Common myeloid progenitor, CD34-positive (primary cell): ENCODE measurements at regions not wholly inside any gene's neighbourhood (a gene's known extent, or its start where the extent isn't known, plus 50 kb on each side); places are given as distances from the start of the nearest gene placed in this dataset.

Source experiments
- CTCF ChIA-PET: fragments of 350-600 bp; sonication (Branson Sonifier 250); formaldehyde crosslinking; loops from one replicate; lab custom pipeline; 2021; ENCODE audit warnings: antibody characterized with exemption; lab: Charles Lee
- POLR2A ChIA-PET: fragments of 350-600 bp; sonication (Branson Sonifier 250); formaldehyde crosslinking; loops from one replicate; lab custom pipeline; 2021; ENCODE audit warnings: antibody characterized with exemption; lab: Charles Lee
- DNase-seq, 3 donors: peaks; one replicate each; pipeline versions ENCODE4 v3.0.0 to v3.0.0-alpha.2; 2013
- H3K27ac ChIP-seq, 2 experiments: 1 replicate in 1 of 2; 2 replicates in 1 of 2; pipeline ENCODE4 v1.7.0; 2013; ENCODE audit warnings: inconsistent platforms in 2 of 2, low read length in 2 of 2, mild to moderate bottlenecking in 2 of 2, low read depth in 1 of 2, moderate library complexity in 1 of 2; ENCODE audit not compliant: severe bottlenecking in 2 of 2, insufficient read depth in 1 of 2, poor library complexity in 1 of 2
- H3K27me3 ChIP-seq, 5 experiments: replicated peaks in 2 of 5; 1 replicate in 3 of 5; 2 replicates in 2 of 5; pipeline versions ENCODE4 v1.6.1 to v1.7.0; 2013; ENCODE audit warnings: low read length in 4 of 5, mild to moderate bottlenecking in 2 of 5, moderate library complexity in 2 of 5, inconsistent platforms in 1 of 5; ENCODE audit not compliant: insufficient read depth in 5 of 5, control insufficient read depth in 4 of 5
- H3K36me3 ChIP-seq, 4 experiments: 1 replicate in 2 of 4; 2 replicates in 2 of 4; pipeline versions ENCODE4 v1.6.1 to v1.7.0; 2013; ENCODE audit warnings: low read length in 3 of 4, control low read depth in 1 of 4, mild to moderate bottlenecking in 1 of 4; ENCODE audit not compliant: control insufficient read depth in 4 of 4, insufficient read depth in 4 of 4
- H3K4me1 ChIP-seq, 4 experiments: 1 replicate in 3 of 4; 2 replicates in 1 of 4; pipeline versions ENCODE4 v1.6.1 to v1.7.1; 2013; ENCODE audit warnings: low read length in 3 of 4, mild to moderate bottlenecking in 3 of 4, control low read depth in 1 of 4, inconsistent platforms in 1 of 4, moderate library complexity in 1 of 4; ENCODE audit not compliant: control insufficient read depth in 4 of 4, insufficient read depth in 4 of 4; ENCODE audit errors: control extremely low read depth in 1 of 4
- H3K4me3 ChIP-seq, 7 experiments: 1 replicate in 4 of 7; 2 replicates in 3 of 7; pipeline versions ENCODE4 v1.5.1 to v1.7.0; 2013; ENCODE audit warnings: mild to moderate bottlenecking in 7 of 7, low read length in 6 of 7, moderate library complexity in 6 of 7, inconsistent platforms in 2 of 7, low read depth in 2 of 7, control low read depth in 1 of 7; ENCODE audit not compliant: insufficient read depth in 4 of 7, control insufficient read depth in 1 of 7; ENCODE audit errors: extremely low read depth in 1 of 7
- H3K9me3 ChIP-seq, 5 experiments: 1 replicate in 4 of 5; 2 replicates in 1 of 5; pipeline versions ENCODE4 v1.6.1 to v1.7.1; 2013; ENCODE audit warnings: low read length in 4 of 5, mild to moderate bottlenecking in 2 of 5, inconsistent platforms in 1 of 5, low read depth in 1 of 5, moderate library complexity in 1 of 5; ENCODE audit not compliant: control insufficient read depth in 4 of 5, insufficient read depth in 2 of 5; ENCODE audit errors: control extremely low read depth in 1 of 5
- WGBS: methylation state at CpG from one replicate; pipeline ENCODE4 v1.1.5; 2013; ENCODE audit not compliant: insufficient coverage; 5-methylcytosine and 5-hydroxymethylcytosine counted together

DNA sequence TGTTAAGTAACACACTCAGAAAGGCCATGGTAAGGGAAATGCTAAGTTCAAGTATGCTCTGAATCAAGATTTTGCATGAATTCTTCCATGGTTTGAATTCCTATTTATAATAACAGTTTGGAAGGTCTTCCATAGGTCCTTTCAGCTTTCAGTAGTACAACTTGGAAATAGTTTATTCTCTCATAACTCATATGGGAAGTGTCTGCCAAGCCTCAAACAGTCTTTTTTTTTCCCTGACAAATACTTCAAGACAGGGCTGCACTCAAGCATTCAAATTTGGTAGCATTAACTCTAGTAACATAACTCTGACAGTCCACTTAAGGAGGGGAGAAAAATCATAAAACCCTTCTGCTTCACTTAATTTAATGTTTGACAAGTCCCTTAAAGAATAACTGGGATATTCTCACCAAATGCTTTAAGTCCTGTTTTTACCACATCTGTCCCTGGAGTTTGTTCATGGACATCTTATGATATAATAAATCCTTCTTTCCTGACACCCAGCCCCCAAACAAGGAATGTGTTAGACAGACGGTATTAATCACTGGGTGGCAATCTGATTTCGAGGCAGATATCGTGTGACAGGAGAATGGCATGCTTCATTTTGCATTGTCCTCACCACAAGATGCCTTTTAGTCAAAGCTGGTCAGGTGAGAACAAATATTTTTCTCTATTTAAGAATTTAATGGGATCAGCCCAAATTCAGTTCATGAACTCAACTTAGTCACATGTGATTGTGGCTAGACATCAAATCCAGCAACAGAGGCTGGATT lies 165.7 kb downstream of the BMP4 start:
- ChIA-PET CTCF (no interaction called here), POLR2A (no interaction called here)
- Histone ChIP-seq H3K27ac (no peak overlapping the region), H3K4me3 (no peak overlapping the region), H3K27me3 (peaks cover 0 to 2% (median 0%) of the 10 kb centered on the region in 5 experiments), H3K9me3 (no peaks in the 10 kb centered on the region), H3K36me3 (no peaks in the 10 kb centered on the region), H3K4me1 (no peaks in the 10 kb centered on the region)
- WGBS, result 72% methylated on average over 3 of the region's 3 CpGs
- DNase-seq, result no peak

DNA sequence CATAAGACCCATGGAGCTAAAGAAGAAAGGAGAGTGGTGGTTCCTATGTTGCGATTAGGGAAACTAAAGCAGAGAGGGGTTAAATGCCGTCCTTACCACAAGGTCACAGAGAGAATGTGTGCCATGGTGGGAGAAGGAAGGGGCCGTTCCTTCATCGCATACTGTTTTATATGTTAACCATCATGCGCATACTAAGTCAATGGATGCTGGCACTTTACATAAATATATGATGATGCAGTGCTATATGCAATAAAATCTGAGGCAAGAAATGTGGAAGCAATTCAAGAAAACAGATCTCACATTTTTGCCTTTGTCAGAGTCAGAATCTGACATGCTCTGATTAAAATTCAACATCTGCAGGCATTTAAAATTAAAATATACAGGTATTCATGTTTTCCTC lies 168.1 kb downstream of the BMP4 start:
- no peak for DNase-seq
- ChIA-PET CTCF (no interaction called here), POLR2A (no interaction called here)
- no peak overlapping the region for H3K27ac ChIP-seq
- H3K36me3 ChIP-seq, result no peaks in the 10 kb centered on the region
- no peak overlapping the region for H3K4me3 ChIP-seq
- H3K27me3 ChIP-seq, result peaks cover 0 to 2% (median 0%) of the 10 kb centered on the region in 5 experiments
- WGBS, result 92% methylated on average over 2 of the region's 5 CpGs
- H3K4me1 ChIP-seq, result no peaks in the 10 kb centered on the region
- no peaks in the 10 kb centered on the region for H3K9me3 ChIP-seq

DNA sequence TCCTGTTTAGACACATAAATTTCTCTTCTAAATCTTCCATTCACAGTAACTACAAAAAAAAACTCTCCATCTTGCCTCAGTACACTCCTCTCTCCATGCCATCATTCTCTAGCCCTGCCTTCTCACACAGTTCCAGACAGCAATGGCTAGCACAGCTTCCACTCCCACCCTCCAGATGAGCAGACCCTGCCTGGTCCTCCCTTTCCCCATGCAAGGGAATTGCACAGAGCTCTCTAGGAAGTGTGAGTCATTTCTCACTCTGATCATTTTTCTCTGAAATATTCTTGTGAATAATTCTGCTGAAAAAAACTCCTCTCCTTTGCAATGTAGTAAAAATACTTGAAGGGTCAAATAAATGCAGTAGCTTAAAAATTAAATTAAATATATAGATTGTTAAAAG lies 170.6 kb downstream of the BMP4 start:
- Histone ChIP-seq H3K27ac (no peak overlapping the region), H3K36me3 (no peaks in the 10 kb centered on the region), H3K9me3 (no peaks in the 10 kb centered on the region), H3K27me3 (peaks cover 0 to 2% (median 0%) of the 10 kb centered on the region in 5 experiments), H3K4me3 (no peak overlapping the region), H3K4me1 (no peaks in the 10 kb centered on the region)
- no peak for DNase-seq
- POLR2A ChIA-PET, result no interaction called here
- CTCF ChIA-PET, result interaction anchor here (1.2 kb wide), 1 partner anchor 12 kb away, joined by 3 read pairs; no protein-coding TSS in a partner anchor

DNA sequence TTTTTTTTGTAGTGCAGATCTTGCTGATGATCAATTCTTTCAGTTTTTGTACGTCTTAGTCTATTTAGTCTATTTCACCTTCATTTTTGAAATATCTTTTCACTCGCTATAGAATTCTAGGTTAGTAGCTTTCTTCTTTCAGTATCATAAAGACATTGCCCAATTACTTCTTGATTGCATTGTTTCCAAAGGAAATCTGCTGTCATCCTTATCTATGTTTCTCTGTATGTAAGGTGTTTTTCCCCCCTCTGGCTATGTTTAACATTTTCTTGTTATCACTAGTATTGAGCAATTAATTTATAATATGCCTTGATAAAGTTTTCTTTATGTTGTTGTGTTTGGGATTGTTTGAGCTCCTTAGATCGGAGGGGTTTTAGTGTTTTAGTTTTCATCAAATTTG lies 171.9 kb downstream of the BMP4 start:
- H3K36me3 ChIP-seq, result no peaks in the 10 kb centered on the region
- no peak overlapping the region for H3K4me3 ChIP-seq
- H3K9me3 ChIP-seq, result no peaks in the 10 kb centered on the region
- no peak for DNase-seq
- no CpG with 5 or more reads among the region's 3 CpGs for WGBS
- POLR2A ChIA-PET, result no interaction called here
- CTCF ChIA-PET, result interaction anchor here (1.2 kb wide), 1 partner anchor 13 kb away, joined by 3 read pairs; no protein-coding TSS in a partner anchor
- no peaks in the 10 kb centered on the region for H3K27me3 ChIP-seq
- H3K27ac ChIP-seq, result no peak overlapping the region
- no peaks in the 10 kb centered on the region for H3K4me1 ChIP-seq

DNA sequence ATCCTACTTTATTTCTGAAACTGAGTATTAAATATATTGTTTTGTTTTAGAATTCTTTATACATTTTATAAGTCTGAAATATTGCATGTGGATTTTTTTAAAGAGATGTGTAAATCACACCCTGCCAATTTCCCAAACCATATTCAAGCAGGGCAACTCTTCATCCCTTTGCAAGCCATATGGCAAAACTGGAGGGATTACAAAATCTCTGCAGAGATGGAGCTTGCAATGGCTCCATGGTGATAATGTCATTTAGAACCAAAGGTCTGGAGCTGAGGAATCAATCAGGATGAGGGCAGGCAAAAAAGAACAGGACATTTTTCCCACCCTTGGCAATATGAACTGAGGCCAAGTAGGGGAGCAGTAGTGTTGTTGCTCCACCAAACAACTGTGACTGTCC lies 173.4 kb downstream of the BMP4 start:
- H3K4me1 ChIP-seq, result no peaks in the 10 kb centered on the region
- no peak overlapping the region for H3K4me3 ChIP-seq
- POLR2A ChIA-PET, result no interaction called here
- CTCF ChIA-PET, result no interaction called here
- DNase-seq, result no peak
- H3K27ac ChIP-seq, result no peak overlapping the region
- H3K27me3 ChIP-seq, result no peaks in the 10 kb centered on the region
- H3K9me3 ChIP-seq, result no peaks in the 10 kb centered on the region
- no peaks in the 10 kb centered on the region for H3K36me3 ChIP-seq

DNA sequence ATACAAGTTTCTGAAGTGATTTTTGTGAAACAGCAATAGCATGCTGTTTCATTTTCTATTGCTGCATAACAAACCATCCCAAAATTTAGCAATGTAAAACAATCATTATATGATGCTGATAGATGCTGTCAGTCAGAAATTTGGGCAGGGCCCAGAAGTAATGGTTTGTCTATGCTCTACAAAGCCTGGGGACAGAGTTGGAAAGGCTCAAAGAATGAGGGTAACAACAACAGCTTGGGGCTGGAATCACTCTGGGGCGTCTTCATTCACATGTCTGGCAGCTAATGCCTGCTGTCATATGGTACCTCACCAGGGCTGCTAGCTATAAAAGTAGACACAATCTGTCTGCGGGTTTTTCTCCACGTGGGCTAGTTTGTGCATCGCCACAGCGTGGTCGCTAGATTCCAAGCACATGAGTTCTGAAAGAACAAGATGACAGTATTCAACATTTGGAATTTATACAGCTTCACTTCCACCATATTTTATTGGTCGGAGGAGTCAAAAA lies 176.5 kb downstream of the BMP4 start:
- Histone ChIP-seq H3K4me3 (no peak overlapping the region), H3K36me3 (no peaks in the 10 kb centered on the region), H3K27me3 (no peaks in the 10 kb centered on the region), H3K9me3 (no peaks in the 10 kb centered on the region), H3K4me1 (no peaks in the 10 kb centered on the region), H3K27ac (no peak overlapping the region)
- POLR2A ChIA-PET, result no interaction called here
- WGBS, result 88% methylated on average over 3 of the region's 7 CpGs
- DNase-seq, result no peak
- CTCF ChIA-PET, result no interaction called here

DNA sequence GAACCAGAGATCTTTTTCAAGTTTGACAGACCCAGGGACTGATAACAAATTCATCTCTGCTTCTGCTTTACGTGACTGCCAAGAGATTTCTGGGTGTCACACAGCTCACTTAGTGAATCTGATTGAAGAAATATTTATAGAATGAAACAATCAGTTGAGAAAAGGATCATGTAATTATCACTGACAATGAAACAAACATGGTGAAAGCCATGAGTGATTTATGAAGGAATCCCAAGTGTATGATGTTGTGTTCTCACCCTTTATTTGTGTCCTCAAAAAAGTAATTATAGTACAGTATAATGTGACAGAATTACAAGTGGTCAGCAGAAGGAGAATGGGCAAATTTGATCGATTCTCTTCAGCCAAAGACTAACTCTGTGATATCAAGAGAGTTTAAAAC lies 177.3 kb downstream of the BMP4 start:
- CTCF ChIA-PET, result no interaction called here
- H3K4me1 ChIP-seq, result no peaks in the 10 kb centered on the region
- no peak overlapping the region for H3K27ac ChIP-seq
- no CpG with 5 or more reads among the region's 2 CpGs for WGBS
- POLR2A ChIA-PET, result no interaction called here
- DNase-seq, result no peak
- no peak overlapping the region for H3K4me3 ChIP-seq
- H3K27me3 ChIP-seq, result no peaks in the 10 kb centered on the region
- no peaks in the 10 kb centered on the region for H3K36me3 ChIP-seq
- no peaks in the 10 kb centered on the region for H3K9me3 ChIP-seq
